CD4-positive, alpha-beta T cell (primary cell): ENCODE measurements at regions not wholly inside any gene's neighbourhood (a gene's known extent, or its start where the extent isn't known, plus 50 kb on each side); places are given as distances from the start of the nearest gene placed in this dataset.

ENCODE experiments used
- ATAC-seq: fragments of 200-7000 bp; cut with Tn5 transposase; one replicate; pipeline ENCODE4 v1.10.0; 2022; ENCODE audit warnings: mild to moderate bottlenecking; ENCODE audit not compliant: poor library complexity
- CTCF ChIA-PET: fragments of 350-600 bp; sonication (Branson Sonifier 250); formaldehyde crosslinking; loops from one replicate; lab custom pipeline; 2021; ENCODE audit warnings: antibody characterized with exemption, inconsistent platforms; lab: Charles Lee
- POLR2A ChIA-PET: fragments of 350-600 bp; sonication (Branson Sonifier 250); formaldehyde crosslinking; loops from one replicate; lab custom pipeline; 2021; ENCODE audit warnings: antibody characterized with exemption, inconsistent platforms; lab: Charles Lee
- DNase-seq, 14 experiments: peaks; one replicate each; pipeline ENCODE4 v3.0.0-alpha.2; 2013 to 2020; ENCODE audit warnings: mixed read lengths in 2 of 14
- H3K27ac ChIP-seq, 2 donors: one replicate each; pipeline versions ENCODE4 v1.5.1 to v1.7.0; 2013; ENCODE audit warnings: low read length in 2 of 2, low read depth in 1 of 2, mild to moderate bottlenecking in 1 of 2
- H3K27me3 ChIP-seq, 2 experiments: 1 replicate in 1 of 2; 2 replicates in 1 of 2; pipeline versions ENCODE4 v1.6.1 to v1.7.0; 2013; ENCODE audit warnings: low read length in 2 of 2, control low read depth in 1 of 2, mild to moderate bottlenecking in 1 of 2, moderate library complexity in 1 of 2; ENCODE audit not compliant: insufficient read depth in 2 of 2, control insufficient read depth in 1 of 2
- H3K36me3 ChIP-seq: one replicate; pipeline ENCODE4 v1.6.1; 2013; ENCODE audit warnings: low read length, control low read depth; ENCODE audit not compliant: insufficient read depth
- H3K4me1 ChIP-seq: one replicate; pipeline ENCODE4 v1.6.1; 2013; ENCODE audit warnings: low read length, control low read depth; ENCODE audit not compliant: insufficient read depth
- H3K4me3 ChIP-seq: one replicate; pipeline ENCODE4 v1.5.1; 2013; ENCODE audit warnings: mild to moderate bottlenecking, low read length, moderate library complexity
- H3K9me3 ChIP-seq, 2 experiments: 1 replicate in 1 of 2; 2 replicates in 1 of 2; pipeline versions ENCODE4 v1.6.1 to v1.7.0; 2013; ENCODE audit warnings: low read length in 2 of 2, mild to moderate bottlenecking in 2 of 2, control low read depth in 1 of 2, moderate library complexity in 1 of 2; ENCODE audit not compliant: control insufficient read depth in 1 of 2, insufficient read depth in 1 of 2
- H3K27ac Mint-ChIP-seq: one replicate; pipeline ENCODE4 v1.8.0; 2020; ENCODE audit warnings: mixed read lengths
- H3K27me3 Mint-ChIP-seq: one replicate; pipeline ENCODE4 v1.8.0; 2021; ENCODE audit warnings: mixed read lengths
- H3K36me3 Mint-ChIP-seq: one replicate; pipeline ENCODE4 v1.8.0; 2021; ENCODE audit warnings: low read depth, mixed read lengths
- H3K4me1 Mint-ChIP-seq: one replicate; pipeline ENCODE4 v1.8.0; 2021; ENCODE audit warnings: low read depth, mixed read lengths
- H3K4me3 Mint-ChIP-seq: one replicate; pipeline ENCODE4 v1.8.0; 2020; ENCODE audit warnings: mild to moderate bottlenecking, mixed read lengths
- H3K9me3 Mint-ChIP-seq: one replicate; pipeline ENCODE4 v1.8.0; 2020; ENCODE audit warnings: mixed read lengths
- CTCF ChIP-seq: fragments of 200-600 bp; IDR thresholded peaks from one replicate; pipeline ENCODE4 v1.8.0; 2022; ENCODE audit warnings: antibody characterized with exemption, mild to moderate bottlenecking
- intact Hi-C, 2 experiments: fragments of 100-400 bp; cut with DNase I in 1 of 2; cut with micrococcal nuclease in 1 of 2; formaldehyde crosslinking; loops; one replicate each; pipeline versions ENCODE4 v1.15.1 to v1.9.0; 2023 to 2025; cut with DNase I, micrococcal nuclease

GRCh38 chr18:39618265-39619003, 2052.8 kb upstream of the CELF4 start:
- Mint-ChIP-seq H3K27ac (no peak overlapping the region), H3K27me3 (no peaks in the 10 kb centered on the region), H3K4me3 (no peak overlapping the region), H3K9me3 (peaks cover 3% of the 10 kb centered on the region), H3K4me1 (no peaks in the 10 kb centered on the region), H3K36me3 (no peaks in the 10 kb centered on the region)
- no peak for TF ChIP-seq CTCF
- Histone ChIP-seq H3K4me3 (no peak overlapping the region), H3K4me1 (no peaks in the 10 kb centered on the region), H3K9me3 (peaks cover 0 to 27% of the 10 kb centered on the region in 2 experiments), H3K27me3 (no peaks in the 10 kb centered on the region), H3K36me3 (no peaks in the 10 kb centered on the region), H3K27ac (no peak overlapping the region)
- intact Hi-C loops, result no loop called here
- DNase-seq (peak in 2 of 14 experiments; percentile 1 to 4), ATAC-seq (no peak)
- ChIA-PET POLR2A (no interaction called here), CTCF (no interaction called here)

GRCh38 chr18:39611381-39612100, 2045.9 kb upstream of the CELF4 start:
- ChIA-PET CTCF (no interaction called here), POLR2A (no interaction called here)
- Histone ChIP-seq H3K4me3 (no peak overlapping the region), H3K36me3 (no peaks in the 10 kb centered on the region), H3K9me3 (peaks cover 0 to 1% of the 10 kb centered on the region in 2 experiments), H3K4me1 (no peaks in the 10 kb centered on the region), H3K27ac (no peak overlapping the region), H3K27me3 (no peaks in the 10 kb centered on the region)
- no peaks in the 10 kb centered on the region for H3K27me3 Mint-ChIP-seq
- no peaks in the 10 kb centered on the region for H3K4me1 Mint-ChIP-seq
- no peak overlapping the region for H3K4me3 Mint-ChIP-seq
- H3K36me3 Mint-ChIP-seq, result no peaks in the 10 kb centered on the region
- intact Hi-C loops, result no loop called here
- peaks cover 2% of the 10 kb centered on the region for H3K9me3 Mint-ChIP-seq
- no peak overlapping the region for H3K27ac Mint-ChIP-seq
- ATAC-seq, result no peak
- no peak for TF ChIP-seq CTCF
- no peak for DNase-seq

- no peaks in the 10 kb centered on the region for H3K36me3 Mint-ChIP-seq
- DNase-seq (no peak), ATAC-seq (no peak)
- Histone ChIP-seq H3K27ac (no peak overlapping the region), H3K36me3 (no peaks in the 10 kb centered on the region), H3K4me1 (no peaks in the 10 kb centered on the region), H3K4me3 (no peak overlapping the region), H3K9me3 (no peaks in the 10 kb centered on the region), H3K27me3 (no peaks in the 10 kb centered on the region)
- no peaks in the 10 kb centered on the region for H3K4me1 Mint-ChIP-seq
- intact Hi-C loops, result no loop called here
- no peak overlapping the region for H3K27ac Mint-ChIP-seq
- ChIA-PET CTCF (no interaction called here), POLR2A (no interaction called here)
- H3K27me3 Mint-ChIP-seq, result no peaks in the 10 kb centered on the region
- H3K9me3 Mint-ChIP-seq, result peaks cover 2% of the 10 kb centered on the region
- no peak for TF ChIP-seq CTCF
- no peak overlapping the region for H3K4me3 Mint-ChIP-seq
Measured at GRCh38 chr18:39607034-39607433, 2041.4 kb upstream of the CELF4 start.
